ENCODE measurements at regions not wholly inside any gene's neighbourhood (a gene's known extent, or its start where the extent isn't known, plus 50 kb on each side); places are given as distances from the start of the nearest gene placed in this dataset.
A peak's percentile ranks its signal among the peaks of the same experiment; 100 is the strongest.

DNA sequence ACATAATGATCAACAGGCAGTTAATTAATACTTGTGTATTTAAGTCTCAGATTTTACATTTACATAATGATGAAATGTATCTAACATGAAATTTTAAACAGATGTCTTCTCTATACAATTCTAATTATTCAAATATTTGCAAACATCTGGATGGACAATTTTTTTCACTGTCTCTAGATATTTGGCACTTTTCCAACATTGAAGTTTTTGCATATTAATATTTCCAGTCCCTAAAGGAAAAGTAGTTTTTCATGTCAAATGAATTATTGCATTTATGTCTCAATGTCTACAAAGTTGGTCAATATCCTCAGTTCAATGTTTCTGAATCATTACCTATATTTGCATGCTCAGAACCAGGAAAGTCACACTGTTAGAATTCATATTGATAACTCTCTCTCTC lies 560.9 kb upstream of the PKDCC start:
- ATAC-seq (ENCODE audit: low read depth in 2 of 2) (no peak), DNase-seq (no peak)
- Mint-ChIP-seq H3K27ac (no peak overlapping the region), H3K4me1 (peaks cover 0 to 3% (median 0%) of the 10 kb centered on the region in 3 donors), H3K36me3 (no peaks in the 10 kb centered on the region), H3K27me3 (no peaks in the 10 kb centered on the region), H3K4me3 (no peak overlapping the region), H3K9me3 (peaks cover 0 to 8% (median 1%) of the 10 kb centered on the region in 7 donors)

GRCh38 chr2:41488888-41489287 lies 558.9 kb upstream of the PKDCC start:
- Mint-ChIP-seq H3K27ac (no peak overlapping the region), H3K4me3 (no peak overlapping the region), H3K4me1 (peaks cover 0 to 3% (median 0%) of the 10 kb centered on the region in 3 donors), H3K9me3 (peaks cover 6 to 19% (median 13%) of the 10 kb centered on the region in 7 donors), H3K36me3 (peaks cover 0 to 6% of the 10 kb centered on the region in 2 donors), H3K27me3 (no peaks in the 10 kb centered on the region)
- ATAC-seq (ENCODE audit: low read depth in 2 of 2), result no peak
- no peak for DNase-seq

DNA sequence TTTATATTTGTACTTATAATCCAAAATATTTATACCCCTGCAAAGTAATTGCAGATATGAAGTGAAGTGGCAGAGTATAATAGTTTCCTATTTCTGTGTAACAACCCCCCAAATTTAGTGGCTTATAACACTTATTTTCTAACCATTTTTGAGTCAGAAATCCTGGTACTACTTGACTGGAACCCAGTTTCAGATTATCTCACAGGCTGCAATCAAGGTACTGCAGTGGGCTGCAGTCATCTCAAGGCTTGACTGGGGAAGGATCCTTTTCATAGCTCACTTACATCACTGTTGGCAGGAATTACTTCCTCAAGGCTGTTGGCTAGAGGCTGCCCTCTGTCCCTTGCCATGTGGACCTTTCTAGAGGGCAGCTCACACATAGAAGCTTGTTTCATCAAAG lies 558.2 kb upstream of the PKDCC start:
- DNase-seq (no peak), ATAC-seq (ENCODE audit: low read depth in 2 of 2) (no peak)
- peaks cover 0 to 3% (median 0%) of the 10 kb centered on the region in 3 donors for H3K4me1 Mint-ChIP-seq
- peaks cover 4 to 13% of the 10 kb centered on the region in 2 donors for H3K36me3 Mint-ChIP-seq
- H3K9me3 Mint-ChIP-seq, result peaks cover 12 to 26% (median 20%) of the 10 kb centered on the region in 7 donors
- no peak overlapping the region for H3K4me3 Mint-ChIP-seq
- H3K27ac Mint-ChIP-seq, result no peak overlapping the region
- H3K27me3 Mint-ChIP-seq, result no peaks in the 10 kb centered on the region

GRCh38 chr2:41495050-41495449 lies 552.8 kb upstream of the PKDCC start:
- ATAC-seq (ENCODE audit: low read depth in 2 of 2), result no peak
- Mint-ChIP-seq H3K27ac (no peak overlapping the region), H3K36me3 (peaks cover 5 to 29% of the 10 kb centered on the region in 2 donors), H3K9me3 (peaks cover 18 to 77% (median 45%) of the 10 kb centered on the region in 7 donors), H3K27me3 (no peaks in the 10 kb centered on the region), H3K4me3 (no peak overlapping the region), H3K4me1 (no peaks in the 10 kb centered on the region)
- no peak for DNase-seq

- Mint-ChIP-seq H3K9me3 (peaks cover 23 to 90% (median 51%) of the 10 kb centered on the region in 7 donors), H3K4me1 (no peaks in the 10 kb centered on the region)
These were observed 550.9 kb upstream of the PKDCC start for GRCh38 chr2:41496908-41497307.

DNA sequence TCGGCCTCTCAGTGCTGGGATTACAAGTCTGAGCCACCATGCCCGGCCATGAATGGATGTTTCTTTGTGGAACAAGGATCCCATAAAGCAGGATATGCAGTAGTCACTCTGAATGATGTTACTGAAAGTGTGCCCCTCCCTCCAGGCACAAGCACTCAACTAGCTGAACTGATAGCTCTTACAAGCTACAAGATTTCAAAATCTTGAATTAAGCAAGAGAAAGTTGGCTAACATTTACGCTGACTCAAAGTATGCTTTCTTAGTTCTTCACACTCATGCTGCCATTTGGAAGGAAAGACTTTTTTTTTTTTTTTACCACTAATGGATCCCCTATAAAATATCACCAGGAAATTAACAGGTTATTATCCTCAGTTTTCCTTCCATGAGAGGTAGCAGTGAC lies 549.0 kb upstream of the PKDCC start:
- peaks cover 23 to 83% (median 40%) of the 10 kb centered on the region in 7 donors for H3K9me3 Mint-ChIP-seq
- no peak for DNase-seq
- no peak overlapping the region for H3K4me3 Mint-ChIP-seq
- no peak overlapping the region for H3K27ac Mint-ChIP-seq
- H3K36me3 Mint-ChIP-seq, result peaks cover 5 to 31% of the 10 kb centered on the region in 2 donors
- H3K4me1 Mint-ChIP-seq, result no peaks in the 10 kb centered on the region
- ATAC-seq (ENCODE audit: low read depth in 2 of 2), result no peak
- no peaks in the 10 kb centered on the region for H3K27me3 Mint-ChIP-seq

More at GRCh38 chr2:41496908-41497307, 550.9 kb upstream of the PKDCC start:
- Mint-ChIP-seq H3K36me3 (peaks cover 5 to 29% of the 10 kb centered on the region in 2 donors), H3K27me3 (no peaks in the 10 kb centered on the region), H3K4me3 (peak overlapping the region in 1 of 8 donors; percentile 1), H3K27ac (no peak overlapping the region)
- DNase-seq (no peak), ATAC-seq (ENCODE audit: low read depth in 2 of 2) (no peak)

- no peaks in the 10 kb centered on the region for H3K27me3 Mint-ChIP-seq
These were observed 546.9 kb upstream of the PKDCC start for GRCh38 chr2:41500895-41501294.

DNA sequence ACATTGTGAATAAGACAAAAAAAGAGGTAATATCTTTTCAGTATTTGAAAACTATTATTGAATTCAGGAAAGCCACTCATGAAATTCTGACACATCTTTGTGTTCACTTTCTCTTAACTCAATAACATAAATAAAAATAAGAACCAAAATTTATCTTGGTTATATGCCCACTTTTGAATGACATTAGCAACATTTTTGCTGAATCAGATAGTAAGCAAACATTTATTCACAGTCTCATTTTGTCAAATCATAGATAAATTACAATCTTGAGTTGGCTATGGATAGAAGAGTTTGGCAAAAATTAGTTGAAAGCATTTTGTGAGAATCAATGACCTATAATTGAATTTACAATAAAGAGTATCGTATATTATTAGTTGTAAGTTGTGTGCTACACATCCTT lies 545.1 kb upstream of the PKDCC start:
- no peaks in the 10 kb centered on the region for H3K4me1 Mint-ChIP-seq
- no peak overlapping the region for H3K4me3 Mint-ChIP-seq
- no peak overlapping the region for H3K27ac Mint-ChIP-seq
- peaks cover 0 to 7% of the 10 kb centered on the region in 2 donors for H3K36me3 Mint-ChIP-seq
- ATAC-seq (ENCODE audit: low read depth in 2 of 2) (no peak), DNase-seq (no peak)
- H3K27me3 Mint-ChIP-seq, result no peaks in the 10 kb centered on the region
- peaks cover 8 to 43% (median 13%) of the 10 kb centered on the region in 7 donors for H3K9me3 Mint-ChIP-seq

More at GRCh38 chr2:41500895-41501294, 546.9 kb upstream of the PKDCC start:
- H3K4me1 Mint-ChIP-seq, result no peaks in the 10 kb centered on the region
- peaks cover 0 to 10% of the 10 kb centered on the region in 2 donors for H3K36me3 Mint-ChIP-seq
- ATAC-seq (ENCODE audit: low read depth in 2 of 2), result no peak
- H3K27ac Mint-ChIP-seq, result no peak overlapping the region
- H3K4me3 Mint-ChIP-seq, result no peak overlapping the region
- no peak for DNase-seq
- H3K9me3 Mint-ChIP-seq, result peaks cover 10 to 62% (median 23%) of the 10 kb centered on the region in 7 donors

- Mint-ChIP-seq H3K27me3 (no peaks in the 10 kb centered on the region), H3K27ac (no peak overlapping the region), H3K4me3 (no peak overlapping the region), H3K9me3 (peaks cover 8 to 27% (median 13%) of the 10 kb centered on the region in 7 donors), H3K36me3 (peaks cover 0 to 7% of the 10 kb centered on the region in 2 donors), H3K4me1 (no peaks in the 10 kb centered on the region)
- ATAC-seq (ENCODE audit: low read depth in 2 of 2) (no peak), DNase-seq (no peak)
These were observed 543.3 kb upstream of the PKDCC start for GRCh38 chr2:41504532-41504931.

DNA sequence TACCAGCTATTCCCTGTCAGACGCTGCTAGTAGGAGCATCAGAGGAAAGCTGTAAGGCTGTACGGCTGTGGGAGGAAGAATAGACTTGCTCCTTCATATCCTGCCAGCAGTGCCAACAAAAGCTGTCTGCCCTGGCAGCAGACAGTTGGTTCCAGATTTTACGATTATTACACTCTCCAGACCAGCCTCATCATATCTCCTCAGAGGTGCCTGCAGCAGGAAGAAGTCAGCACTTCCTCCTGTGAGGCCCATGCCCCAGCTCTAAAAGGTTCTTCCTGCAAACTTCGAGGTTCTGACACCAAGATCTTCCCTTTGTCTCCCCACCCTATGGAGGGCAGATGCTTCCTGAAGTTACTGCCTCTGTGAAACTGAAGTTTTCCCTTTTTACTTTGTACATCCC lies 537.7 kb upstream of the PKDCC start:
- ATAC-seq (ENCODE audit: low read depth in 2 of 2), result no peak
- Mint-ChIP-seq H3K36me3 (no peaks in the 10 kb centered on the region), H3K9me3 (peaks cover 0 to 4% (median 0%) of the 10 kb centered on the region in 7 donors), H3K27ac (no peak overlapping the region), H3K4me1 (no peaks in the 10 kb centered on the region), H3K4me3 (no peak overlapping the region), H3K27me3 (no peaks in the 10 kb centered on the region)
- no peak for DNase-seq

- H3K36me3 Mint-ChIP-seq, result no peaks in the 10 kb centered on the region
- peaks cover 0 to 2% (median 1%) of the 10 kb centered on the region in 7 donors for H3K9me3 Mint-ChIP-seq
- no peak overlapping the region for H3K4me3 Mint-ChIP-seq
- no peak overlapping the region for H3K27ac Mint-ChIP-seq
- no peaks in the 10 kb centered on the region for H3K4me1 Mint-ChIP-seq
- no peaks in the 10 kb centered on the region for H3K27me3 Mint-ChIP-seq
- DNase-seq (no peak), ATAC-seq (ENCODE audit: low read depth in 2 of 2) (no peak)
These were observed 526.6 kb upstream of the PKDCC start for GRCh38 chr2:41521211-41521610.

GRCh38 chr2:41527525-41528323 lies 520.1 kb upstream of the PKDCC start:
- H3K4me1 Mint-ChIP-seq, result no peaks in the 10 kb centered on the region
- no peaks in the 10 kb centered on the region for H3K27me3 Mint-ChIP-seq
- no peak overlapping the region for H3K27ac Mint-ChIP-seq
- DNase-seq, result no peak
- no peak for ATAC-seq (ENCODE audit: low read depth in 2 of 2)
- no peak overlapping the region for H3K4me3 Mint-ChIP-seq
- H3K9me3 Mint-ChIP-seq, result peaks cover 0 to 17% (median 3%) of the 10 kb centered on the region in 7 donors
- H3K36me3 Mint-ChIP-seq, result no peaks in the 10 kb centered on the region

- Mint-ChIP-seq H3K4me1 (no peaks in the 10 kb centered on the region), H3K27me3 (no peaks in the 10 kb centered on the region), H3K36me3 (no peaks in the 10 kb centered on the region), H3K27ac (peak overlapping the region in 2 of 6 donors; percentile 5 to 60), H3K9me3 (peaks cover 0 to 28% (median 6%) of the 10 kb centered on the region in 7 donors), H3K4me3 (no peak overlapping the region)
- ATAC-seq (ENCODE audit: low read depth in 2 of 2), result no peak
- DNase-seq, result no peak
These were observed 512.2 kb upstream of the PKDCC start for GRCh38 chr2:41535575-41535974.

GRCh38 chr2:41540272-41540998 lies 507.4 kb upstream of the PKDCC start:
- Mint-ChIP-seq H3K27ac (no peak overlapping the region), H3K4me3 (no peak overlapping the region), H3K9me3 (peaks cover 0 to 6% (median 3%) of the 10 kb centered on the region in 7 donors), H3K36me3 (no peaks in the 10 kb centered on the region), H3K27me3 (no peaks in the 10 kb centered on the region), H3K4me1 (no peaks in the 10 kb centered on the region)
- DNase-seq, result no peak
- no peak for ATAC-seq (ENCODE audit: low read depth in 2 of 2)

All from naive B cell (primary cell).